GM19468 (cell line): ENCODE measurements at regions not wholly inside any gene's neighbourhood (a gene's known extent, or its start where the extent isn't known, plus 50 kb on each side); places are given as distances from the start of the nearest gene placed in this dataset.

Source experiments
- ATAC-seq: cut with Tn5 transposase; IDR thresholded peaks from one replicate; pipeline ENCODE4 v1.9.1; 2021; ENCODE audit warnings: mild to moderate bottlenecking, moderate library complexity, moderate number of reproducible peaks; ENCODE audit not compliant: unreplicated experiment; ENCODE audit errors: extremely low read depth

DNA sequence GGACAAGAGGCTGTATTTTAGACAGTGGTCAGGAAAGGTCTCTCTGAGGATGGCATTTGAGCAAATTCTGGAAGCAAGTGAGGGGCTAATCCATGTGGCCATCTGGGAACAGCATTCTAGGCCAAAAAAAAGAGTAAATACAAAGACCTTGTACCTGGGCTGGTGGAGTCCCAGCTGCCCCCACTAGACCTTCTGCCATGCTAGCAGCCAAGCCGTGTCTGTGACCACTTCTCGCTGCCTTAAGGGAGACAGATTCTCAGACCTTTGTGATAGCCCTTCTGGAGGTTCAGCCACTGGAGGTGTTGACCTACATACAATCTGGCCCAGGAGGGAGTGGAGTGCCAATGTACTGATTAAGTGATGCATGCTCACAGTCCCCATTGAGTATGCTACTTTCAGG is 506.2 kb downstream of the MID1IP1 start:
- ATAC-seq, result no peak

DNA sequence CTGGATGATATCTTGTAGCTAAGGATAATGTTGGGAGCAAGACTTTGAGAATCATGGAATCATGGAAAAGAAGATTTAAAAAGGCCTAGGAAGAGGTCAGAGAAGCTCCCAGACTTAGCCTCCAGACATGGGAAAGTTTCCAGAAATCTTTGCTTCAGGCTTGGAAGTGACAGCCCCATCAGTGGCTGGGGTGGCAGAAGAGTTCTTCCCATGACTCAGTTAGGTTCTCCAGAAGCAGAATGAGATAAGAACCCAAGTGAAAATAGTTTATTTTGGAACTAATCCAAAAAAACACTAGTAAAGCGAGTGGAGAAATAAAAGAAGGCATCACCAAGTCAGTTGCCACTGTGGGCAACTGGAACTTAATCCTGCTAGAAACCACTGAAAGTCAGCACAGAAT is 506.9 kb downstream of the MID1IP1 start:
- ATAC-seq, result no peak

DNA sequence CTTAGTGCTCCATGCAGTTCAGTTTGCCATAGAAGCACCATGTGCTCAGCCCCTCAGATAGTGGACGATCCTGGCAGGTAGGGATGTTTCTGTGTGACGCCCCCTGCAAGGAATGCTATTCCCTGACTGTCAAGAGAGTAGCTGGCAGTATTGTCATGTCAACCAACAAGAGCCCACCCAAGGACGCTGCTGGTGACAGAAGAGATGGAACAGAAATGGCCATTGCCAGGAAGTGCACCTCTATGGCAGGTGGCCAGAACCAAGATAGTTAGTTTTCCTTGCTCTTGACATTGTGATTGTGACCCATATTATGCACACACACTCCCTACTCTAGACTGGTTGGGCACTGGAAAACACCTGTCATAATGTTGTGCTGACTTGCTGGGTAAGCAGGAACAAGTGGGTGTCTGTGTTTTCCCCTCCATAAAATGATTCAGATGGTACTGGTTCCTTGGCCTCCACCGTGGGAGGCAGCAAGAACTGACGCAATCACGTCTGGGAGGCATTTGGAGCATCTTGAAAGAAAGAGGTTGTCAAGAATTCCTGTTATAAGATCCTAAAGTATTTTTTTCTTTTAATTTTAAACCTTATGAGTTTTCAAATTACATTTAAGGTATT is 507.9 kb downstream of the MID1IP1 start:
- no peak for ATAC-seq

DNA sequence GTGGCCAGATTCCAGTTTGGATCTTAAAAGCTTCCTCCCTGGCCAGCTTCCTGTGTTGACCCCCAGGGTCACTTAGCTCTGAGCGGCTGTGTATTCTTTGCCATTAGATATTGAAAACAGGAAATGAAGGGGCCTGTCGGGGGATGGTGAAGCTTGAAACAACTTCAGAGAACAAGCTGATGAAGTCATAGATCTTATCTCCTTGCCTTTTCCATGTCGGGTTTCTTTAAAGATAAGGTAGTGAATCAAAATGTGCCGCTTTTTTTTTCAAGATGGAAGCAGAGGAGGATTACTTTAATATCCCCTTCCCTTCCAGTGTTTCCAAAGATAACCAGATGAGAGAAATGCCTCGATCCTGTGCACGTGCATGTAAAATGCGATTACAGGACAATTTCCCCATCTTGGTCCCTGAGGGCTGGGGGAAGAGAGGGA is 508.5 kb downstream of the MID1IP1 start:
- ATAC-seq, result no peak

DNA sequence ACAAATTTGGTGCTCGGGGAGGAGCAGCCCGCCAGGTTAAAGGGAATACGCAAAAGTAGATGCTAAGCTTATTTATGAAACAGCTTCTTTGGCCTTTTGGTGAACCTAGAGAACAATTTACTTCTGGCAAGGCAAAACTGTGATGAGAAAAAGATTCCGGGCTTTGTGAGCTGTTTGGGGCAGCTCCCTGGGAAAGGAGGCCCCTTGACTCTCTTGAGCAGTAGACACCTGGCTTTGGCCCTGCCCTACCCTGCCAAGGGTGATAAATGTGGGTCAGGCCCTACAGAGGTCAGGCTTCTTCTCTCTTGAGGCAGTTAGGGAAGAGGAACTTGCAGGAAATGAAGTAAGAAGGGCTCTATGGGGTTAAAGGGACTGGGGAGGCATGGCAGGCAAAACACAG is 509.6 kb downstream of the MID1IP1 start:
- ATAC-seq, result no peak

DNA sequence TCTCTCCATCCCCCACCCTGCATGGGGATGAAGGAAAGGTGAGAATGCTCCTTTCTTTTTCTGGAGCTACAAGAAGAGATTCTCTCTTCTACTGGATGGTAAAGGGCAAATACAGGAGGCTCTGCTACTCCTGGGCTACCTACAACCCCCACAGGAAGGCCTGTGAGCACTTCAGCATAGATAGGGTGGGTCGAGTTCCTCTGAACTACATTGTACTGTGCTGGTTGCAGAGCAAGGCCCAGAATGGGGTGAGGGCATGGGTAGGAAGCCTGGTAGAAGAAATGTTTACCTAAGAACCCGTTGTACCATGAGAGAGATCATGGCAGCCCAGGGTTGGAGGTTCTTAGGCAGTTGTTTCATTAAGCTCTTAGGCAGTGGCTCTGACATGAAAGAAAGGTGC is 510.4 kb downstream of the MID1IP1 start:
- ATAC-seq, result no peak

DNA sequence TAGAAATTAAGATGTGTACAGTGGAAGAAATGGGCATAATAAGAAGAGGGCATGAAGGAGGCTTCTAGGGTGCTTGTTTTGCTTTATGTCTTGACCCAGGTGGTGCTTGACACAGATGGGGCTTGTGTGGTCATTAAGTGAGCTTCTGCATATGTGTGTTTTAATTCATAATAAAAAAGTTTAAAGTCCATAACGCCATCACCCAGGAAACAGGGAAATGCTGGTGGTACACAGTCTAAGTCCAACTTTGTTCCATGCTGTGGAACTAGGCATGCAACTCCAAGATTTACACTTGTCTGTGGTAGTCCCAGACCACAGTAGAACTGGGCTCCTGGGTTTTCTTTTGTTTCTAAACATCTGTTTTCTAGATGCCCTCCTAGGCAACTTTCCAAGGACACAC is 511.9 kb downstream of the MID1IP1 start:
- no peak for ATAC-seq

DNA sequence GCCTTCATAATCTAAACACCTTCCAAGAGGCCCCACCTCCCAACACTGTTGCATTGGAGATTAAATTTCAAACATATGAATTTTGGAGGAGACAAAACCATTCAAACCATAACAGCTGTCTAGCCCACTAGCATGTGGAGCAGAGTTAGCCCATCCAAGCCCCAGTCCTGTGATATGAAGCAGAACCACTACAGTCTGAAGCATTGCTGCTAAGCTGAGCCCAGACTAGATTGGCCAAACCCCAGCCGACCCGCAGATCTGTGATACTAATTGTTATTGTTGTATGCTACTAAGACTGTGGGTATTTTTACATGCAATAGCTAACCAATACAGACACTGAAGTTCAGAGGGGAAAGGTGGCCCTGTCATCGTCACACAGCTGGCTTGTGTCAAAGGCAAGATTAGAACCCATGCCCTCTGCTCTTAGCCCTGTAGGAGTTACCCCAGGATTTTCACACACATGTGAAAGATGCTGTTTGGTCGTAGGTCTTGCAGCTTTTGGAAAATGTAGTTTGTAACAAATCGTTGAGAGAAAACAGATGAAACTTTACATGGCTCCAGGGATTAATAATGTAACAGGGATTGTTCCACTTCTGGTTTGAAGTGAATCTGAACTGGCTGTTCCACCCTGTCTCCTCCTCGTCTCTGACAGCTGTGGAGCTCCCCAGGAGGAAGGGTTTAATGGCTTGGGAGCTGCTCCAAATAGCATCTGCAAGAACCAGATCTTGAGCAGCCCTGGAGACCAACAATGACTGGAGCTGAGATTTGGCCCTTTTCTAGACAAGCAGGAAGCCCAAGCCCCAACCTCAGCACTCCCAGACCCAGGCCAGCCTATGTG is 517.5 kb downstream of the MID1IP1 start:
- ATAC-seq, result no peak

DNA sequence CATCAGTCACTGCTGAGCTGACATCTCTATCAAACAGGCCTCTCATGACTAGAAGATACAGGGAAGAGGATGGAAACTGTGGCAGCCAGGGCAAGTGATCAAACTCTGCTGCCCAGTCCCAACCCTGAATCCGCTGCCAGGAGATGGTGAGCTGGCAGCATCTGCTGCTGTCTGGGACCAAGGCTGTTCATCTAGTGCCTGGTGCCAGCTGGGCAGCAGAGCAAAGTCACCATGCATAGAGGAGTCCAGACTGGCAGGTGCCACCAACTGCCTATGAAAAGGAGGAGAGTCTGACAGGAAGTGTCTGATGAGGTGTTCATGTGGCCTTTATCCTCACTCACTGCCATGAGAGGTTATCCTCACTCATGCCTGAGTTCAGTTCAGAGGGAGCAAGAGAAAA is 518.9 kb downstream of the MID1IP1 start:
- no peak for ATAC-seq

DNA sequence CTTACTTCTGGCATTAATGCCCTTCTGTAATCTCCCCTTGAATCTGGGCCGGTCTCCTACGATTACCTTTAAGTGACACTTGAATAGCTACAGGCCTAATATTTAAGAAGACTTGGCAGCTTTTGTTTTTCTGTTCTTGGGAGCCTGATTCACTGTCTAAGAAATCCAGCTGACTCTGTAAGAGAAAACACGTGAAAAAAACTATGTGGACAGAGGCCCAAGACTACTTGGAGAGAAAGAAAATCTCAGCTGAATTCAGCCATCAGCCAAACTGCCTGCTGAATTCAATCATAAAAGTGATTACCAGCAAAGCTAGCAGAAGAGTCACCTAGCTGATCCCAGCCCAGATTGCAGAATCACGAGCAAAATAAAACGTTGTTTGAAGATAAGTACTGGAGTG is 521.2 kb downstream of the MID1IP1 start:
- ATAC-seq, result no peak

DNA sequence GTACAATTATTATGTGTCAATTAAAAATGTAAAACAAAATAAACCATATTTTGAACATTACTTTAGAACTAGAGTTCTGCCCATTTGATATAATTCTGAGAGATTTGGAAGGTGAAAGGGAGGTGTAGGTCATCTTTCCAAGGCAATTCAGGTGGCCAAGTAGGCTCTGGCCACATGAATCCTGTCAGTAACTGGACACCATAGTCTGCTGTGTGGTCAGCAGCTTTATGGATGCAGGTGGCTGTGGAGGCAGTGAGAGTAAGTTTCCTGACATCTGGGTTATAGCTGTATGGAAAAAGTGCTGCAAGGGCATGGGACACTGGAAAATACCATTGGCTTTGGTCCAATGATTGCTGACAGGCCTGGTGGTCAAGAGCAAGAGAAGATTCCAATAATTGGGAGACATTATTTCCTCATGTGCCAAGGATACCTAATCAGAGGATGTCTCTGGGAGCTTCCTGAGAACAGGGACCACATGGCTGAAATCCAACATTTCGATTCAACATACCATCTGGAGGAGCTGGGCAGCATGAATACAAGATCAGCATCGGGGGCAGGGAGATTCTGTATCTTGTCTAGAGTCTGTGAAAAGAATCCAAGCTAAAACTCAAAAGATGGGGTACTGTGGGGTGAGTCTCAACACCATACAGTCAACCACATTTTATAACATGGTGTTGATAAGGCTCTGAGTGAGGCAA is 523.1 kb downstream of the MID1IP1 start:
- ATAC-seq, result no peak

DNA sequence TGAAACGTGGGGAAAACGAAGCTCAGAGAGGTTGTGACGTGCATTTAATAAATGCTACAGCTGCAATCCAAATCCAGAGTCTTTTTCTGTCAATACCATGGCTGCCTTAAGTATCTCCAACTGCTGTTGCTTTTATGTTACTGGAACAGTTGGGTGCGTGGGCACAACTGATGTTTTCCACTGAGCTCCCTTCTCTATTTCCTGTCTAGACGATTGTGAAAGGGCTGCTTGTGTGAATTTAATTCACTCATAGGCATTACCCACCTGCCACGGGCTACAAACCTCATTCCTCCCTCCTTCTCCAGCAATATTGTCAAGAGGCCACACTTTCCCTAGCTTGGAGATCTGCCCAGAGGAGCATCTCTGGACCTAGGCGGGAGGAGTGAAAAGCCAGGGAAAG is 526.0 kb downstream of the MID1IP1 start:
- ATAC-seq, result no peak

DNA sequence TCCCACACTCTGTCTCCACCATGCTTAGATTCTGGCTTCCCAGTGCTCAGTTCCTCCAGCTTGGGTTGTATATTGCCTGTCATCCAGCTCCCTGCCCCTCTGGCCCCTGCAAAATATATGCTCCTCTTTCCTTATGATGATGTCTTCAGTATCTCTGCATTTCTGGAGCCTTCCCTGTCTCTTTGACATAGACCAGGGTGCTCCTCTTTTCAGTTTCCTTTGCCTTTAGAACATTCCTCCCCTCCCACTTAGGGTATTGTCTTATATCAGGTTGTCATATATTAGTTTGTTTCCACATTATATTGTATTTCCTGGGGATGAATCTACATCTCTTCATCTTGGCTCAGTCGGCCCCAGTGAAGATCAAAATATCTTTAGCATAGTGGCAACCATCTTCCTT is 526.4 kb downstream of the MID1IP1 start:
- no peak for ATAC-seq

DNA sequence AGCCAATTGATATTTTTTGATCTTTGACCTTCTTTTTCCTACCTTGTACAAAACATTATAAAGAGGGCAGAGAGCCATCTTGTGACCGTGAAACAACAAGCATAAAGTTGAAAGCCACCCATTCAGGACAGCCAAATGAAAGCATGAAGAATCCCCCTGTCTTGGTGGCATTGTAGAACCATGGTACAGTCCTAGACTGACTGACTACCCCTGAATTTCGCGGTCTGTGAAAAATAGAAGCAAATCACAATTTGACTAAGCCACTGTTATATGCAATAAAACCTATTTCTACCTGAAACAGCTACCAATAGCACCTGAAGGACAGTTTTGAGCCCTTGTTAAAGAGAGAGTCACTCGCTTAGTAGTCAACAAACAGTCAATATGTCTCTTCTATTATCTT is 527.4 kb downstream of the MID1IP1 start:
- ATAC-seq, result no peak

DNA sequence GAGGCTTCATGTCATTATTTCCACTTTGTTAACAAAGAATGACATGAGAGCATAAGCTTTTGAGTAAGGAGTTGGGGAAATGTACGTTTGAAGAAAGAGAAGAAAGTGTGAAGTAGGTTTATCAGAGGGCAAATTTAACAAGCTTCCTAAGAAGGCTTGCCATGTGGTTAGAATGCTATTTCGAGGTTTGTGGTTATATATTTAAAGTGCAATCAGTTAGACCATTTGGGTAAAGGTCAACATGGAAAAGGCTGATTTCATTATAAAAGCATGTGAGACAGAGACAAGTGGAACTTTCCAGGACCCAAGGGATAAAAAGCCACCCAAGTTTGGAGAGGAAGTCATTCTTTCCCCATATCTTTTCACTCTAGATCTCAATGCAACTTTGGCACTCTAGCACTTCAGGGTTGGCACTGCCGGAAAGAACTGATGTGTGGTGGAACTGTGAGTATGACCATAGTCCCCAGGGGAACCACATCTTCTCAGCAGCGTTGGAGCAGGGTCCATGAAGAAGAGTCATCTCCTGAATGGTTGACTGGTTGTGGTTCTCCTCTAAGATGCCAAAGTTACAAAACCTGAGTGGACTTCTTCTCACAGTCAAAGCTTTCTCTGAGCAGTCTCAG is 529.9 kb downstream of the MID1IP1 start:
- no peak for ATAC-seq

DNA sequence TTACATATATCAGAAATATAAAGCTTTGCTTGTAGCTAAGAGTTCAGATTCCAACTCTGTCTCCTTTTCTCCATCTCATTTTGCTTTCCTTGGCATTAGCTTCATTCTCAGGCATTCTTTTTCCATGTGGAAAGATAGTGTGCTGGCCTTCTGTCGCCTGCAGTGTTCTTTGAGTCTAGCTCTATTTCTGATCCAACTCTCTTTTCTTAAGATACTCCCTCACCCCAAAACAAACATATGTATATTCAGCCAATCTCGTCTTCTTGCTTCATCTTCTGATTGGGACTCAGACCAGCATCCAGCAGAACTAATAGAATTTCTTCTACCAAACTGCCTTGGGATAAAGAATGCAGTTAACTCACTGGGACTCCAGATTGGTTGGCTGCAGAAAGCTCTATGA is 532.2 kb downstream of the MID1IP1 start:
- ATAC-seq, result no peak

DNA sequence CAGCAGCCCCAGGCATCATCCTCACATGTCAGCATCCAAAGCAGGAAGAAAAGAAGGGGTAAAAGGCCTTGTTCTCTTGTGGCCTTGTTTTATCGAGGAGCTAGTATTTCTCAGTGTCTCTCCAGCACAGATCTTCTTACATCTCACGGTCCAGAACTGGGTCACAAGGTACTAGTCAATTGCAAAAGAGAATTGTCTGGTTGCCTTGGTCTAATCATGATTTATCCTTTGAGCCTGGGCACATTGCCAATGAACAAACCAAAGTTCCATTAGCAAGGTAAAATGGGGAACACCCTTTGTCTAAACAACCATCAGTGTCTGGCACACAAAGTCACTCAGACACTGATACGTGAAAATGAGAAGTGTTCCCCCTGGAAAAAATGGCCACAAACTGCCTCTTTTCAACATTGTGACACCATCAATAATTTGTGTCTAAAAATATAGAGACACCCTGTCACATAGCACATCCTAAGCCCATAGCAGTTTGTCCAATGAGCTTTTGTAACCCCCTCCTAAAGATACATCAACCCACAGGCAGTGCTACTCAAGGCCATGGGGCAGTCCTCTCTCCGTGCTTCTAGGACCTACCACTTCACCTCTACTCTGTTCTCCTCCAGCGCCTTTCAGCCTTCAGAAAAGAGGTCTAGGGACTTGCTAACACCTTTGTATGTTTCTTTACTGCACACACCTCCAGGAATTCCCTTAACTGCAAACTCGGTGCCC is 534.4 kb downstream of the MID1IP1 start:
- ATAC-seq, result no peak

DNA sequence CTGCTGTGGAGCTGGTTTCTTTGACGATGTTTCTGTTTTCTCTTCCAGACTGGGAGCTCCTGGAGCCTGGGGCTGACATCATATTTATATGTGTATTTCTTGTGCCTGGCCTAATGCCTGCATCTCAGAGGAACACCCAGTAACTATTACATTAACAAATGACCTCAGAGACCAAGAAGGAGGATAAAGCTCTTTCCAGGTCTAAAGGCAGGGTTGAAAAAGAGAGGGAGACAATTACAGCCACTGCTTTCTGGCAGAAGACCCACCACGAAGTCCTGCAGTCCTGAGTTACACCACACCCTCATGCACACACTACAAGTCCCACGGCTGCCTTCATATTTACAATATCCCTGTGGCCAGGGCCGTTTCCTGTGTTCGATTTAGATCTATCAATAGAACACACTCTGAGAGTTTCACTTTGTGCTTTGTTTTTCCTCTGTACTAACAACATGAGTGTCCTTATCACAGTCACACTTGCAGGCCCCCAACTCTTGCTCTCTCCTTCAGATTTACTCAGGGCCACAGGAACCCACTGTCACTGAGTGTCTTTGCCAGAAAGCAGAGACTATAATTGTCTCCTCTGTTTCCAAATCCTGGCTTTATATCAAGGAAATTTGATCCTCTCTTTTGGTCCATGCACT is 535.5 kb downstream of the MID1IP1 start:
- ATAC-seq, result no peak

DNA sequence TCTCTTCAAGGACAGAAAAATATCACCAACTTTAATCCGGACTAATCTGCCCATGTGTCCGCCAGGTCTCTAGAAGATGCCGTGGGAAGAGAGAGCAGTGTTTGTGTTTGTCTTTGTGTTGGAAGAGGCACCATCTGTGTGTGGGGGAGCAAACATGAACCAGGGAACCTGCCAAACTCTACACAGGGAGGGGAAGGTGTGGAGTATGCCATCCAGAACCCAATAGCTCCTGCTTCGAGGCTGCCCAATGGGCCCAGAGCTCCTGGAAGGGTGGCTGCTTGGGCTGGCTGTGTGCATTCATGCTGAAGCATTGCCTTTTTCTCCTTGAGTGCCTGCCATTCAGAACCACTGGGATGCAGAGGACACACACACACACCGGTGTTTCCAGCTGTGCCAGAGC is 536.2 kb downstream of the MID1IP1 start:
- no peak for ATAC-seq

DNA sequence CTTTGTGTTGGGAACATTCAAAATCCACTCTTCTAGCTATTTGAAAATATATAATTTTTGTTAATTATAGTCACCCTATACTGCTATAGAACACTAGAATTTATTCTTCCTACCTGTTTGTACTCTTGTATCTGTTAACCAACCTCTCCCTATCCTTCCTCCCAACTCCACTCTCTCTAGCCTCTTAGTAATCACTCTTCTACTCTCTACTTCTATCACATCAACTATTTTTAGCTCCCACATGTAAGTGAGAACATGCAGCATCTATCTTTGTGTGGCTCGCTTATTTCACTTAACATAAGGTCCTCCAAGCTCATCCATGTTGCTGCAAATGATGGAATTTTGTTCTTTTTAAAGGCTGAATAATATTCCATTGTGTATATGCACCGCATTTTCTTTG is 537.3 kb downstream of the MID1IP1 start:
- no peak for ATAC-seq
